GM10266 (cell line): ENCODE measurements at regions not wholly inside any gene's neighbourhood (a gene's known extent, or its start where the extent isn't known, plus 50 kb on each side); places are given as distances from the start of the nearest gene placed in this dataset.

ENCODE experiments used
- DNase-seq: peaks from one replicate; pipeline ENCODE4 v3.0.0; 2012; ENCODE audit errors: extremely low spot score
- TF ChIP-seq, protein P1 (sequence below): IDR thresholded peaks from 2 replicates; pipeline ENCODE4 v1.5.1; 2012; ENCODE audit warnings: mild to moderate bottlenecking, low read depth; ENCODE audit not compliant: control insufficient read depth, insufficient read depth; ENCODE audit errors: missing control alignments

DNA sequence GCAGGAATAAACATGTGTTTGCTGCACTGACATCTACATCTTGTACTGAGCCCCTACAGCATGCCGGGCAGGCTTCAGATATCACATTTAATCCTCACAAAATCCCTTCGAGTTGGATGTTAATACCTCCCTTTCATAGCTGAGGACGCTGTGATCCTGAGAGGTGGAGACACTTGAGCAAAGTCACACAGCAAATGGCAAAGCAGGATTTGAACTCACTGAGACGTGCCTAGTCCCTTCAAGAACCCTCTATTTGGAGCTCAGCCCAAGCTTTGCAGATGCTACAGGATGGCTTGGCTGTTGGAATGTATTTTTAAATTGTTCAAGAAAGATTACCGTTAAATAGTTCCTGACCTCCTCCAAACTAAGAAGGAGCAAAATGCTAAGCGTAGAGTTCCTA lies 64.6 kb upstream of the SLC6A6 start:
- TF ChIP-seq, protein P1, sequence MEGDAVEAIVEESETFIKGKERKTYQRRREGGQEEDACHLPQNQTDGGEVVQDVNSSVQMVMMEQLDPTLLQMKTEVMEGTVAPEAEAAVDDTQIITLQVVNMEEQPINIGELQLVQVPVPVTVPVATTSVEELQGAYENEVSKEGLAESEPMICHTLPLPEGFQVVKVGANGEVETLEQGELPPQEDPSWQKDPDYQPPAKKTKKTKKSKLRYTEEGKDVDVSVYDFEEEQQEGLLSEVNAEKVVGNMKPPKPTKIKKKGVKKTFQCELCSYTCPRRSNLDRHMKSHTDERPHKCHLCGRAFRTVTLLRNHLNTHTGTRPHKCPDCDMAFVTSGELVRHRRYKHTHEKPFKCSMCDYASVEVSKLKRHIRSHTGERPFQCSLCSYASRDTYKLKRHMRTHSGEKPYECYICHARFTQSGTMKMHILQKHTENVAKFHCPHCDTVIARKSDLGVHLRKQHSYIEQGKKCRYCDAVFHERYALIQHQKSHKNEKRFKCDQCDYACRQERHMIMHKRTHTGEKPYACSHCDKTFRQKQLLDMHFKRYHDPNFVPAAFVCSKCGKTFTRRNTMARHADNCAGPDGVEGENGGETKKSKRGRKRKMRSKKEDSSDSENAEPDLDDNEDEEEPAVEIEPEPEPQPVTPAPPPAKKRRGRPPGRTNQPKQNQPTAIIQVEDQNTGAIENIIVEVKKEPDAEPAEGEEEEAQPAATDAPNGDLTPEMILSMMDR, result no peak
- DNase-seq, result no peak

DNA sequence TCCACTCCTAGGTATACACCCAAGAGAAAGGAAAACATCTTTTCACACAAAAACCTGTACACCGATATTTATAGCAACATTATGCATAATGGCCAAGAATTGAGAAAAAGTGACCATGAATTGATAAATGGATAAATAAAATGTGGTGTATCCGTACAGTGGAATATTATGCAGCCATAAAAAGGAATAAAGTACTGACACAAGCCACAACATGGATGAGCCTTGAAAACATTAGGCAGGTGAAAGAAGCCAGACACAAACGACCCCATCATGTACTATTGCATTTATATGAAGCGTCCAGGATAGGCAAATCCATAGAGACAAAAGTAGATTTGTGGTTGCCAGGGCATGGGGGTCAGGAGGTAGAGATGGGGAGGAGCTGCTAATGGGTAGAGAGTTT lies 64.2 kb upstream of the SLC6A6 start:
- TF ChIP-seq, protein P1, result no peak

DNA sequence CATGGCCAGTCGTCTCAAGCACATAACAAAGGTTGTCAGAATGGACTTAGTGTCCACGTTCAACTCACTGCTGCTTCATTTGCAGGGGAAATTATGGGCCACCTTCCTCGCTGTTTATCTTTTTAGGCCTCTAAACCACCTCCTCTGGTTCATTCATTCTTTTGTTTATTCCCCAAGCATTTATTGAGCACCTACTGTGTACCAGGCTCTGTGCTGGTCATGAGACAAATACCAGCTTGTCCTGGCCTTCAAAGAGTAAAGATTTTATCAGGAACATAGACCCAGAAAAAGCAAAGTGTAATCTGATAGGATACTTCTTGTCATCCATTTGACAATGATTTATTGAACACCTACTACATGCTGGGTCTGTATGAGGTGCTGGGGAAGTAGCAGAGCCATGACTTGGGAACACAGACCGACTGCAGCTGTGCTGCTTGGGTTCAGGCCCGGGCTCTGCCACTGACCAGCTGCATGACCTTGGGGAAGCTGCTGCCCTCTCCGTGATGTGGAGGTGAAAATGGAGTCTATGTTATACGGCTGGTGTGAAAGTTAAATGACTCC lies 63.4 kb upstream of the SLC6A6 start:
- TF ChIP-seq, protein P1, result no peak
- DNase-seq, result no peak

More for the DNA sequence above, 64.2 kb upstream of the SLC6A6 start:
- DNase-seq, result no peak

DNA sequence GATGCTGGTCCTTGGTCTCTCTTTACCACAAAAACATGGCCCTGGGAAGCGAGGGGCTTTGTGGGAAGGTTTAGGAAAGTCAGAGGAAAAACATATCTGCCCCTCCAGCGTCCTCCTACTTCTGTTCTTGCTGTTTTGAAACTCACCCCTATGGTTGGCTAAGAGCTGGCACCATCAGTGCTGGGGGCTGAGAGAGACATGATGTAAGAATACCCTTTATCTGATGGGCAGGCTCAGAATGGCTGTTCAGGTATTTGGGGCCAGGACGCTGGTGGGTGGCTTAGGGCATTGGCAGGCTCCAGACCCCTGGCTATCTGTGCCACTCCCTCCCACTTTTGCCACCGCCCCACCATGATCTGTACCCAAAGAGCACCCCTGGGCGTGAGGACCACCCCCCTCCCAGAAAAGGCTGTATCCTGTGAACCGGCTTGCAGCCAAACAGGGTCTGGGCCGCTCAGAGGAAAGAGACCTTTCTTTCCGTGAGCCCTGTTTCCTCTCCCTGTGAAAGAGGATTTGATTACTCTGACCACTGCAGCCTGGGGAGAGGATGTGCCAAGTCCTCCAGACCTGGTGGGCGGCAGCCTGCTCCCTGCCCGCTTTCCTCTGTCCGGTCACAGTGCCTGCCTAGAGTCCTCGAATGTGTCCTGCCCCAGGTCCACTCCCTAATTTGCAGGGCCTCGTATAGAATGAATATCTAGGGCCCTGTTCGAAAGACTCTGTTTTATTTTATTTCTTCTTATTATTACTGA lies 61.3 kb upstream of the SLC6A6 start:
- TF ChIP-seq, protein P1, result no peak

DNA sequence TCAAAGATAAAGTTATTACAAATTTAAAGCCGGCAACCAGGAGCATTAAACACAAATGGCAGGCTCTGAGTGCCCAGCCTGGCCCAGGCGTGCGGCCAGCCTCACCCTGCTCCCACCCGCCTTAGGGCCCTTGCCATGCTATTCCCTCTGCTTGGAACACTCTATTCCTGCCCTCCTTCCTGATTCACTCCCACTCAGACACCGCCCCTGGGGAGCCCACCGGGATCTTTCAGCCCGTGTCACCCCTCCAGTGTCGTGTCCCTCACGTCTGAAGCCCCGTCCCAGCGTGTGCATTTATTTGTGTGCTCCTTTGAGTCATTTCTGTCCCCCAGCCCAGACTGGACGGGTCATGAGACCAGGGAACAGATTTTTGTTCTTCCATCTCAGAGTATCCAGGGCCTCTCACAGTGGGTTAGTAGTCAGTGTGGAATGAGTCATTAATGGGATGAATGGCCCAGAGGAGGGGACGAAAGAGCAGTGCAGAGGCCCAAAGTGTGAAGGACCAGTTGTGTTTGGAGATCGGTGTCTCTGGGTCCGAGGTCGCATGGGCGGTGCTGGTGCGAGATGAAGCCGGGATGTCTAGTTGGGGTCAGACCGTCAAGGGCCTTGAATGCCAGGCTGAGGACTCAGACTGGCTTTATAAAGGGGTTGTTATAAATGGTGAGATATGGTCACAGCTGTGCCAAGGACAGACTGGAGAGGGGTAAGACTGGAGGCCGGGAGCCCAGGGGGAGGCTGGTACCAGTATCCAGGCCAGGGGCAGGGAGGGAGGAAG lies 58.9 kb upstream of the SLC6A6 start:
- no peak for DNase-seq
- TF ChIP-seq, protein P1, result no peak

More for the DNA sequence above, 61.3 kb upstream of the SLC6A6 start:
- no peak for DNase-seq

DNA sequence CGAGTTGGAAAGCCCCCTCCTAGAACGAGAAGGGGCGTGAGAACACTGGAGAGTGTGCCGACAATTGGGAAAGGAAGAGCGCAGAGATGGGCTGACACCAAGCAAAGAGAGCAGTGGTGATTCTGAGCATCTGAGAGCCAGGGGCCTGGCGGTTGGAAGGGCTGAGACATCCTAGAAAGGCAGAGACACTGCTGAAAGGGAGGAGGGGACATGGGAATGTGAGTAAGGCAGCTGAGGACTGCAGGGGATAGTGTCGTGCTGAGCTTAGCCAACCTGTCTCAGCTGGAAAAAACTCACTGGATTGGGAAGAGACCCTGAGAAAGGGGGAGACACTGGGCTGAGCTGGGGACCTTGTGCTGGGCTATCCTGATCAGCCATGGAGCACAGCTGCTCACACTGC lies 58.1 kb upstream of the SLC6A6 start:
- no peak for DNase-seq
- TF ChIP-seq, protein P1, result no peak
